GM21526 (cell line): ENCODE measurements at regions not wholly inside any gene's neighbourhood (a gene's known extent, or its start where the extent isn't known, plus 50 kb on each side); places are given as distances from the start of the nearest gene placed in this dataset.

ENCODE experiments used
- ATAC-seq: cut with Tn5 transposase; IDR thresholded peaks from one replicate; pipeline ENCODE4 v1.9.1; 2021; ENCODE audit warnings: moderate library complexity; ENCODE audit not compliant: unreplicated experiment, low FRiP score

DNA sequence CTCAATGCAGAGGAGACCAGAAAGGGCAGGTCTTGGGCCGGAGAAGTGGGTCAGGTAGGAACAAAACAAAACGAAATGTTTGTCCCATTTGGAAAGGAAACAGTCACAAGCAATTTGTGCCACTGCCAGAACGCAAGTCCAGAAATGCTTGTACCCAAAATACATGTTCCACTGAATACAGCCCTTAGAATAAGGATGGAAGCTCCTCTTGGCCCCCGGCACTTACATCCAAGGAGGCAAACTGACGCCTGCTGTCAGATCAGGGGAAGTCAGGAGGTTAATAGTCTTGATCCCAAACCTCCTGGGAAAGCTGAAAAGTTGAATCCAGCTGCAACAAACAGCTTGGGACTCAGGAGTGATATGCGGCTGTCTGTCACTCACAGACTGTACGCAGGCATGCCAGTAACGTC lies 75.9 kb upstream of the GALNT2 start:
- no peak for ATAC-seq

DNA sequence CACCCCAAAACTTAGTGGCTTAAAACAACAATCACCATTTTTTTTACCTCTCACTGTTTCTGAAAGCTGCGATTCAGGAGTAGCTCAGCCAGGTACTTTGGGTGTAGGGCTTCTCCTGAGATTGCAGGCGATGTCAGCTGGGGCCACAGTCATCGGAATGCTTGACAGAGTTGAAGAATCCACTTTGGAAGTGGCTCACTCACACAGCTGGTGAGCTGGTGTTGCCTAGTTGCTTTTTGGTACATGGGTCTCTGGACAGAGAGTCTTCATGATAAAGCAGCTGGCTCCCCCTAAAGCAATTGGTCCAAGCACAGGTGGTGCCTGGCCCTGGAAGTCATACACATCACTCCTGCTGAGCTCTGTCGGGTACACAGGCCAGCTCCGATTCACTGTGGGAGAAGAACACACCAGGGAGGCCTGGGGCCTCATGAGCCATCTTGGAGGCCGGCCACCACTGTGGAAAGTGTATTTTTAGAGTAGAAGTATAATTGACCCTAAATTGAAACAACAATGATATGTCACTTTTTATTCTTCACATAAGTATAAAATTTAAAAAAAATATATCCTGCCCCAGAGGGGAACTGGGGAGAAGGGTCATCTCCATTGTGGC lies 75.2 kb upstream of the GALNT2 start:
- no peak for ATAC-seq

DNA sequence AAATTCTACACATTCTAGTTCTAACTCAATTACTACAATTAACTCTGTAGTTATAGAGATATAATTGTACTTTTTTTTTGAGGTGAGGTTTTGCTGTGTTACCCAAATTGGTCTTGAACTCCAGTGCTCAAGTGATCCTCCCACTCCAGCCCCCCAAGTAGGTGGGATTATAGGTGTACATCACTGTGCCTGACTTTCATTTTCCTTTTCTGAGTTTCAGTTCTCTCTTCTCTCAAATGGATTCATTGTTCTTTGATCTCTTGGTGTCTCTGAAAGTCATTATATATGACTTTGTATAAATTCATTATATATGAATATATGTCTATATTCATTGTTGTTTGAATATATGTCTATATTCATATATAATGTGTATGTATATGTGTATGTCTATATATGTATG lies 74.0 kb upstream of the GALNT2 start:
- ATAC-seq, result no peak

DNA sequence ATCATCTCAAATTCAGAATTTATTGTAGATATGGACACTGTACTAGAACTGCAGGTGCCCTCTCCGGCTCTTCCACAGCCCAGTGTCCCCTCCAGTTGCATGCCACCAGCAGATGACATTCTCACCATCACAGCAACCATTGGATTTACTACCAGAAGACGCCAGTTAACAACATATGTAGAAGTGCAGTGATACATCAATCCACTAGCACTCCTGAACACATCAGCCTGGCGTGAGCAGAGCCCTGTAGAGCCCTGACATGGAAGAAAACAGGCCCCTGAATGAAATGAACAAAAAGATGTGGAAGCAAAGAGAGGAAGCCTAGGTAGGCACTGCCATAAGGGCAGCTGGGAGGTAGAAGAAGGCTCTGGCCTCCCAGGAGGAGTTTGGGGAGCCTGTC lies 73.1 kb upstream of the GALNT2 start:
- ATAC-seq, result no peak

DNA sequence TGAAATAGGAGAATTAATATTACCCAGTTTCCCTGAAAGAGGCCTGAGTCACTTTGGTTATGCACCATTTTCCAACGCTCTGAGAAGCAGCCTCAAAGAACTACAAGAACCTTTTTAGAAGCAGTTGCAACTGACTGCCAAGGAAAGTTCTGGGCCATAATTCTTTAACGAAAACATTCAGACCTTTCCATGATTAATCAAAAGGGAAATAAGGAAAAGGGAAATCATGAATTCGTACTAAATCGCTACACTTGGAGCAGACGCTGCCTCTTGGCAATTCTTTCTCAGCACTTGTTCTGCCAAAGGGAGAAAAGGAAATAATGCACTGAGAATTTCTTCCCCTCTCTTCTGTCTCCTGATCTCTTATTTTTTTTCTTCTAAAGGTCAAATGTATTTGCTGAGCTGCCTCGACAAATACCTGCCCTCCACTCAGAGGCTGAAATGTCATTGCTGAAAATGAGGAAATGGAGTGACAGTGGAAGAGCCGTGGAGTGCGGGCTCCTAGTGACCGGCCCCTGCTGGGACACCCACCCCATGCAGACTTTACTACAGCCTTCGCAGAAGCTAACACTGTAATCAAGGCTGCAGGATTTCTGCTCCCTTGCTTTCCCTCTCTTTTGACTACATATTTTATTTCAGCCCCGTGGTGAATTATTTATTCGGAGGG lies 67.9 kb upstream of the GALNT2 start:
- ATAC-seq, result no peak

DNA sequence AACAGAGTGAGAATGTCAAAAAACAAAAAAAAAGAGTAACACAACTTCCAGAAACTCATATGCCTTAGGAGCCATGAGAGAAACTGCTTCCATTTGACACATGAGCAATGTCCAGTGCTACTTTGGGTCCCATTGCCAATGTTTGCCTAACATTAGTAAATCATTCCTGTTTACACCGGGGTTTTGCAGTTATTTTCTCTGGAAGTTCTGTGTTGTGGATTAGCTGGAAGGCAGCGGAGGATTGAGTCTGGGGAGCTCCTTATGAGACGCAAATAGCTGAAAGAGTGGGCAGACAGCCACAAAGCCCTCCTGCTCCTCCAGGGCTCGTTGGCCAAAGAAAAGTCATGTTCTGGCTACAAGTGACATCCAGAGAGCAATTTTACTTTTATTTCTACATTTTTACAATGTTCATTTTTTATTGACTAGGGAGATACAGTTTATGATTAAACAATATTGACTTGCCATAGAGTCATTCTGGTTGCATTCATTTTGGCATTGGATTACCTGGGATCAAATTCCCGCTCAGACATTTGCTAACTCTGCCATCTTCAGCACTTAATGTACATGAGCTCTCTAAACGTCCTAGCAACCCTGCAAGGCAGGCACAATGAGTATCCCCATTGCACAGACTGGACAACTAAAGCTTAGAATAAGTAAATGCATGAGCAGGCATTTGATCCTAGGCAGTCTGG lies 66.4 kb upstream of the GALNT2 start:
- ATAC-seq, result no peak

DNA sequence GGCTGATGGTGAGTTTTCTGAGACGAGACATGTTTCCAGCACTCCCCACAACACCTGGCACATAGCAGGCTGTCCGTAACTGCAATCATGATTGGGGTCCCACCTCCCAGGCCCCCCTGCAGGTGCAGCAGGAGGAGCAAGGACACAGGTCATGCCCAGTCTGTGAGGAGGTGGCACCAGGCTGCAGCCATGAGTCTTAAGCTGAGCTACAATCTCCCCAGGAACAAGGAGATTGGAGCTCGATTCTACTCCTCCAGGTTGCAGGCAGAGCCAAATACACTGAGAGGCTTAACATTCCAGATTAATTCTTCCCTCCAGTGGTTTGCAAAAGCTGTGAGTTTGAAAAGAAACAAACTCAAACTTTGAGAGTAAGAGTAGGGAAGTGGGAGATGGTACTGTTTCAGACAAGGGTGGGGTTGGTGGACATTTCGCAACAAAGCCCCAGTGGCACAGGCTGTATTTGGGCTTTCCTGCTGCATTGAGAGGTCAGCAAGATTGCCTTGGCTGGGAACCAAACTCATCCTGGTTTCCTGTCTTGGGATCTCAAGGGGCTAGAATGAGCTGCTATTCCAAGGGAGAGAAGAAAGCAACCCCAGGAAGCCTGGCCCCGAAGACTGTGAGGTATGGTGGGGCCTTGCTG lies 64.8 kb upstream of the GALNT2 start:
- no peak for ATAC-seq

DNA sequence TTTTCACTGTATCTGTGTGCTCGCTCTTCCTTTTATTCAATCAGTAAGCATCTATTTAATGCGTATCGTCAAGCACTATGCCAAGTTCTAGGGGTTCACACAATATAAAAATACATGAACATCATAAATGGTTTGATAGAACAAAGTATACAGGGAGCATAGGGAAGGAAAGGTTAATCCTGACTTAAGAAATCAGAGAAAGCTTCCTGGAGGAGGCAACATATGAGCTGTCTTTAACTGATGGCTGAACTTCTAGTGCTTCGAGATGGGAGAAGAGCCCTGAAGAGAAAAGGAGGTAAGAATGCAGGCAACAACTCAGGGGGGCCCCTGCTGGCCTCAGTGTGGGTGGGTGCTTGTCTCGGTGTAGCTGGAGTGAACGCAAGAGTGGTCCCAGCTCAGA lies 63.6 kb upstream of the GALNT2 start:
- ATAC-seq, result no peak

DNA sequence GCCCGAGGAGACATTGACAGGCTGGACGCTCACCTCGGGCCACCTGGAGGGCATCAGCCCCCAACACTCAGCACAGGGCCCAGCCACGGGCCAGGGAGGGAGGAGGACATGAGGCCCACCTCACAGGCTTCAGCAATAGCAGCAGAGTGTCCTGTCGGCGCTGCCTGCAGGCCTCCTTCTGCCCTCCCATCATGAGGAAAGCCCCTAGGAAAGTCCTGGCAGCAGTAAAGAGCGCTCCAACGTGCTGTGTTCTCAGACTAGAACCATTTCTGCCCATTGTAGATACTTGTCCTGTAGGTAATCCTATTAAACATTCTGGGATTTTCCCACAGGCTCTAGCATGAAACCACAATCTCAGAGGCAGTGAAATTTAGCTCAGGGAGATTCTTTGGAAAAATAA lies 62.0 kb upstream of the GALNT2 start:
- ATAC-seq, result no peak

DNA sequence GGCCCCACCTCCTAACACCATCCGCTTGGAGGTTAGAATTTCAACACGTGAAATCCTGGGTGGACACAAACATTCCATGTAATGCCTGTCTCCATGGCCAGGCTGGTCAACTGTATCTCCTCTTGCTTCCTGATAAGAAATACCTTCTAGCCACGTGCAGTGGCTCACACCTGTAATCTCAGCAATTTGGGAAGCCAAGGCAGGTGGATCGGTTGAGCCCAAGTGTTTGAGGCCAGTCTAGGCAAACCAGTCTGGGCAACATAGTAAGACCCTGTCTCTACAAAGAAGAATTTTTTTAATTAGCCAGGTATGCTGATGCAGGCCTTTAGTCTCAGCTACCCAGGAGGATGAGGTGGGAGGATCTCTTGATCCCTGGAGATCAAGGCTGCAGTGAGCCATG lies 58.3 kb upstream of the GALNT2 start:
- ATAC-seq, result no peak

DNA sequence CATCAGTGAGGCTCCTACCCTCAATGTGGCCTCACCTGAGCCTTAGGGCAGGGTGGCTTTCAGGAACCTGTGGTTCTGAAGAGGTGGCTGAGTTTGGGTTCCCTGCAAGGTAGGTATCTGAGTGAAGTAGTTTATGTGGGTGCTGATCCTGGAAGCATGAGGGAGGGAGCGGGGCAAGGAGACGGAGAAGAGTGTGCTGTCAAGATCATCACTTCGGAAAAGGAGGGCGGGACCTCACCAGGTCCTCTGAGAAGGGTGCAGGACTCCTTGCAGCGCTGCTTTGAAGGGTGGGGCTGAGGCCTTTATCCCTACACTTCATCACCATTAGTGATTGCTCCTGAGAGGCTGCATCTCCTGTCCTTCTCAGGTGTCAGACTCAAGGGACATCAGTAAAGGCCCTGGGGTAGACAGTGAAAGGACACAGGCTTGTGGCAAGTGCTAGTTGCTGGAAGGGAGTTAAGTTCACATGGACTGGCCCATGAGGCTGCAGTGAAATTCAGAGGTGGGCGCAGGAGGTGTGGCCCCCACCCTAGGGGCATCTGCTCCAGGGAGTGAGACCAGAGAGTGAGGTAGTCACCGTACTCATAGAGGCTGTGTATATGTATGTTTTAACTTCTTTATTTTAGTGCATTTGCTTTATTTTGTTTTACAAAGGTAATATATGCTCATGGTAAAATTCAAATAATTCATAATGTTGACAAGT lies 57.3 kb upstream of the GALNT2 start:
- no peak for ATAC-seq

DNA sequence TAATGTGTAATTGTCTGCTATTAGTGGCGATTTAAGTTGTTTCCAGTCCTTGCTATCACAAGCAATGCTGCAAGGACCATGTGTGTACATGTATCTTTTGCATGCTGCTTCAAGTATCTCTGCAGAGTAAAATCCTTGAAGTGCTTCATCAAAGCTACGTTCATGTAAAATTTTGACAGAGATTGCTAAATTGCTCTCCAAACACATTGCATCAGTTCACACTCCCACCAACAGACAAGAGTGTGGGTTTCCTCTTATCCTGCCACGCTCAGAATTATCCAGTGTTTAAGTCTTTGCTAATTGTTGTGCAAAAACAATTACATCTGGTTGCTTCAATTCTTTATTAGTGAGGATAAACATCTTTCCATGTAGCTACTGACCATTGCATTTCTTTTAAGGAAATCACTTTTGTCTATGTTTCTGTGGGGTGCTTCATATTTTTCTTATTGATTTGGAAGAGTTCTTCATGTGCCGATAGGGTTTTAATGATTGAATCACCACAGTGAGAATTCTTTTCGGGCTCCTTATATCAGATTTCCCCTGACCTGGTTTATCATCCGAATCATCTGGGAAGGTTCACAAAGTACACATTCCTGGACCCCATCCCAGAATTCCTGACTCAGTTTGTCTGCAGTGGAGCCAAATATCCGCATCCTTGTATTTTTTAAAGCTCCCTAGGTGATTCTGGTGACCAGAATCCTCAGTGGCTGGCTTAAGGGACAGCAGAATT lies 56.3 kb upstream of the GALNT2 start:
- ATAC-seq, result no peak

DNA sequence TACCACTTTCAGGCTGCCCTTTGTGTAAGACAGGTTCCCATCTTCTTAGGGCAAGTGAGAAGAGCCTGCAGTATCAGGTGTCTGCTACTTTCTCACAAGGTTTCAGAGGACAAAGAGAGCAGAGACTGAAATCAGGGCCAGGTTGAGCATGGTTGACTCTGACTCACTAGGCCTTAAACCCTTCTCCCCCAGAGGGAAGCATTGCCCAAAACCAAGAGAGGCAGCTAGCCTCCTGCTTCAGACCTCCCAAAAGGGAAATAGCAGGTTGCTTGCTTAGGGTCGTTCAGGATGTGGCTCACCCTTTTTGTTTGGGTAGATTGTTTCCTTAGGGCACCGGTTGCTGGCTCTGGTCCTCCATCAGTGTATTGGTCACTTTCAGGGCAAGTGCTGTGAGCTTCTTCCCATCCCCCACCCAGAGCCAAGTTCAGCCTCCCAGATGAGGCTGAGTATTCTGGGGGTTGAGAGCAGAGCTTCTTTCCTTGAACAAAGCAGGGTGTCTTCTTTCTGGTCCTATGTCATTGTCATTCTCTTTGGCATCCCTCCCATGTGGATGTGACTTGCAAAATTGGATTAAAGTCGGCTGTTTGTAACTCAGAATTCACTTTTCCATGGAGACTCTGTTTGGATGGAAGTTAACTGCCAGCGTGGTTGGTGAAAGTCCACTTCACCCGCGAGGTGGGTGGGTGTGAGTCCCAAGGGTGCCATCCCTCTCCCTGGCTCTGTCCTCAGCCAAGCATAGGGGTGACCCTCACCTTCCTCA lies 55.5 kb upstream of the GALNT2 start:
- no peak for ATAC-seq

DNA sequence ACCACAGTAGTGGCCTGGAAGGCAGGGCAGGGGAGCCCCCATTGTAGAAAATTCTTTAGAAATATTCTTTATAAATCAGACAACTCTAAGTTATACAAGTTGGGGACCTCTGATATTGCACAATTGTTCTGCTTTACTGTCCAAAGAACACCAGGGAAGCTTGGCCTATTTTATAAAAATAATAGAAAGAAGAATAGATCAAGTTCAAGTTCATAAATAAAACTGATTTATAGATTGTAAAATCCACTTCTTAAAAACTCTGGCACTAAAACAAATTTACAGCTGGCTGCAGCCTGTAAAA lies 55.0 kb upstream of the GALNT2 start:
- ATAC-seq, result no peak

DNA sequence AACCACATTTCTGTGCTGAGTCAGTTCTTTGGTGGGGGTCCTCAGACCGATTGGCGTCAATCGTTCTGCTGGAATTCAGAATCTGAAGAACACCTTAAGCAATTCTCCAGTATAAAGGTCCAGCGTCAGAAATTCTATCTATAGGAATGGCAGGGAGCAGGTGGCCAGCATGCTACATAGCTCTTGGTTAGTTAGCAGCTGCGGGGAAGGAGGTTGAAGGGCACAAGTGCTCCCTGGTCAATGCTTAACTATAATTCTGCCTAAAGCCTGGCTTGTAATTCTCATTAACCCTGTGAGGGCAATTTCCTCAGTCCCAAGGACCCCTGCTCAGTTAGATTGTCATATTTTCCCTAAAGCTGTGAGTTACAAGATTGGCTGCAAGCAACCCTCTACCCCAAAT lies 54.3 kb upstream of the GALNT2 start:
- no peak for ATAC-seq

DNA sequence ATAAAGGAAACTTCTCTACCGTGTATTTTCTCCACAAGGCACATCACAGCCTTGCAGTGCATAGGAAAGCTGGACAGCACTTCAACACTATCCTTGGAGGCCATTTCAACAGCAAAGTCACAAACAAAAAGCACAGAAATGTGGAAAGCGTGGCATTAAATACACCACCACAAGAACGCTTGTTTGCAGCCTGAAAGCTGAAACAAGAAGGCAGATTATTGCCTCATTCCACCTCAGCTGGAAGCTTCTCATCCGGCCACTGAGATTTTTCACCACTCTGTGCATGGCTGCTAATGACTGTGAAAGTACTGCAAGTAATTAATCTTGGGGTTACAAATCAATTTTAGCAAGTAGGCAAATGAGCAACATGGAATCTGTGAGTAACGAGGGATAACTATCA lies 50.9 kb upstream of the GALNT2 start:
- ATAC-seq, result no peak
